Progenitor cell of endocrine pancreas (in vitro differentiated cells): ENCODE measurements at regions not wholly inside any gene's neighbourhood (a gene's known extent, or its start where the extent isn't known, plus 50 kb on each side); places are given as distances from the start of the nearest gene placed in this dataset.

Source experiments
- DNase-seq: peaks from one replicate; pipeline ENCODE4 v3.0.0; 2021; ENCODE audit warnings: low spot score; ENCODE audit not compliant: unreplicated experiment
- H3K27ac Mint-ChIP-seq: 2 replicates; pipeline ENCODE4 v1.8.0; 2021; ENCODE audit warnings: mild to moderate bottlenecking, moderate library complexity, mixed read lengths
- H3K27me3 Mint-ChIP-seq: 2 replicates; pipeline ENCODE4 v1.8.0; 2021; ENCODE audit warnings: mixed read lengths
- H3K36me3 Mint-ChIP-seq: 2 replicates; pipeline ENCODE4 v1.8.0; 2022; ENCODE audit warnings: mixed read lengths; ENCODE audit not compliant: insufficient read depth
- H3K4me1 Mint-ChIP-seq: 2 replicates; pipeline ENCODE4 v1.8.0; 2021; ENCODE audit warnings: low read depth, mixed read lengths
- H3K4me3 Mint-ChIP-seq: 2 replicates; pipeline ENCODE4 v1.8.0; 2021; ENCODE audit warnings: low read depth, mild to moderate bottlenecking, moderate library complexity, mixed read lengths
- H3K9me3 Mint-ChIP-seq: 2 replicates; pipeline ENCODE4 v1.8.0; 2021; ENCODE audit warnings: low read depth, mixed read lengths
- TF ChIP-seq, protein P1 (sequence below): fragments of 200-600 bp; sonication (generic); IDR thresholded peaks from one replicate; pipeline ENCODE4 v1.5.0; 2021; ENCODE audit warnings: antibody characterized with exemption, mild to moderate bottlenecking; ENCODE audit not compliant: unreplicated experiment

GRCh38 chr15:29396176-29396811 is 126.7 kb upstream of the NSMCE3 start:
- H3K4me3 Mint-ChIP-seq, result no peak overlapping the region
- TF ChIP-seq, protein P1, sequence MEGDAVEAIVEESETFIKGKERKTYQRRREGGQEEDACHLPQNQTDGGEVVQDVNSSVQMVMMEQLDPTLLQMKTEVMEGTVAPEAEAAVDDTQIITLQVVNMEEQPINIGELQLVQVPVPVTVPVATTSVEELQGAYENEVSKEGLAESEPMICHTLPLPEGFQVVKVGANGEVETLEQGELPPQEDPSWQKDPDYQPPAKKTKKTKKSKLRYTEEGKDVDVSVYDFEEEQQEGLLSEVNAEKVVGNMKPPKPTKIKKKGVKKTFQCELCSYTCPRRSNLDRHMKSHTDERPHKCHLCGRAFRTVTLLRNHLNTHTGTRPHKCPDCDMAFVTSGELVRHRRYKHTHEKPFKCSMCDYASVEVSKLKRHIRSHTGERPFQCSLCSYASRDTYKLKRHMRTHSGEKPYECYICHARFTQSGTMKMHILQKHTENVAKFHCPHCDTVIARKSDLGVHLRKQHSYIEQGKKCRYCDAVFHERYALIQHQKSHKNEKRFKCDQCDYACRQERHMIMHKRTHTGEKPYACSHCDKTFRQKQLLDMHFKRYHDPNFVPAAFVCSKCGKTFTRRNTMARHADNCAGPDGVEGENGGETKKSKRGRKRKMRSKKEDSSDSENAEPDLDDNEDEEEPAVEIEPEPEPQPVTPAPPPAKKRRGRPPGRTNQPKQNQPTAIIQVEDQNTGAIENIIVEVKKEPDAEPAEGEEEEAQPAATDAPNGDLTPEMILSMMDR, result no peak
- H3K36me3 Mint-ChIP-seq, result no peaks in the 10 kb centered on the region
- no peaks in the 10 kb centered on the region for H3K27me3 Mint-ChIP-seq
- H3K27ac Mint-ChIP-seq, result no peak overlapping the region
- peaks cover 6% of the 10 kb centered on the region for H3K9me3 Mint-ChIP-seq
- no peaks in the 10 kb centered on the region for H3K4me1 Mint-ChIP-seq
- DNase-seq, result no peak

- DNase-seq, result no peak
- H3K27ac Mint-ChIP-seq, result no peak overlapping the region
- H3K4me3 Mint-ChIP-seq, result no peak overlapping the region
- TF ChIP-seq, protein P1, result no peak
- no peaks in the 10 kb centered on the region for H3K4me1 Mint-ChIP-seq
- peaks cover 6% of the 10 kb centered on the region for H3K9me3 Mint-ChIP-seq
- H3K36me3 Mint-ChIP-seq, result no peaks in the 10 kb centered on the region
- no peaks in the 10 kb centered on the region for H3K27me3 Mint-ChIP-seq
Observed at GRCh38 chr15:29393443-29393842, 123.8 kb upstream of the NSMCE3 start.

- peaks cover 6% of the 10 kb centered on the region for H3K9me3 Mint-ChIP-seq
- TF ChIP-seq, protein P1, result no peak
- no peak overlapping the region for H3K27ac Mint-ChIP-seq
- H3K4me3 Mint-ChIP-seq, result no peak overlapping the region
- no peak for DNase-seq
- H3K36me3 Mint-ChIP-seq, result no peaks in the 10 kb centered on the region
- H3K4me1 Mint-ChIP-seq, result no peaks in the 10 kb centered on the region
- H3K27me3 Mint-ChIP-seq, result no peaks in the 10 kb centered on the region
Observed at GRCh38 chr15:29392358-29392757, 122.7 kb upstream of the NSMCE3 start.

- no peak for DNase-seq
- H3K4me3 Mint-ChIP-seq, result no peak overlapping the region
- H3K27ac Mint-ChIP-seq, result no peak overlapping the region
- H3K4me1 Mint-ChIP-seq, result no peaks in the 10 kb centered on the region
- no peaks in the 10 kb centered on the region for H3K27me3 Mint-ChIP-seq
- TF ChIP-seq, protein P1, result no peak
- H3K36me3 Mint-ChIP-seq, result no peaks in the 10 kb centered on the region
- peaks cover 6% of the 10 kb centered on the region for H3K9me3 Mint-ChIP-seq
Observed at GRCh38 chr15:29390051-29390450, 120.4 kb upstream of the NSMCE3 start.

DNA sequence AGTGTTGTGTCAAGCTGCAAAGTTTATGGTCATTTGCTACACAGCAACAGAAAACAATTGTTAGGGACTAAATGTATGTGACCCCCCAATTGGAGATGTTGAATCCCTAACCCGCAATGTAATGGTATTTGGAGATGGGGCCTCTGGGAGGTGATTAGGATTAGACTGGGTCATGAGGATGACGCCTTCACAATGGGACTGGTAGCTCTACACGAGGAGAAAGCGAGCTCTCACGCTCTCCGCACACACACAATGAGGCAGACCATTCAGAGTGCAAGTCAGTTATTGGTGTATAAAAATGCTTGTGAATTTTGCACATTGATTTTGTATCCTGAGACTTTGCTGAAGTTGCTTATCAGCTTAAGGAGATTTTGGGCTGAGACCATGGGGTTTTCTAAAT is 116.9 kb upstream of the NSMCE3 start:
- H3K27ac Mint-ChIP-seq, result no peak overlapping the region
- TF ChIP-seq, protein P1, result no peak
- no peak for DNase-seq
- H3K27me3 Mint-ChIP-seq, result no peaks in the 10 kb centered on the region
- no peaks in the 10 kb centered on the region for H3K9me3 Mint-ChIP-seq
- no peak overlapping the region for H3K4me3 Mint-ChIP-seq
- H3K4me1 Mint-ChIP-seq, result no peaks in the 10 kb centered on the region
- H3K36me3 Mint-ChIP-seq, result no peaks in the 10 kb centered on the region
